GM19372 (cell line): ENCODE measurements at regions not wholly inside any gene's neighbourhood (a gene's known extent, or its start where the extent isn't known, plus 50 kb on each side); places are given as distances from the start of the nearest gene placed in this dataset.
"Not testable (repeated sequence)": the region's sequence is repeated elsewhere in the genome, so short reads cannot be mapped to it uniquely, and the experiment has no call there.

ENCODE experiments used
- ATAC-seq: cut with Tn5 transposase; IDR thresholded peaks from one replicate; pipeline ENCODE4 v1.9.1; 2021; ENCODE audit warnings: mild to moderate bottlenecking, low read depth, moderate library complexity; ENCODE audit not compliant: unreplicated experiment

DNA sequence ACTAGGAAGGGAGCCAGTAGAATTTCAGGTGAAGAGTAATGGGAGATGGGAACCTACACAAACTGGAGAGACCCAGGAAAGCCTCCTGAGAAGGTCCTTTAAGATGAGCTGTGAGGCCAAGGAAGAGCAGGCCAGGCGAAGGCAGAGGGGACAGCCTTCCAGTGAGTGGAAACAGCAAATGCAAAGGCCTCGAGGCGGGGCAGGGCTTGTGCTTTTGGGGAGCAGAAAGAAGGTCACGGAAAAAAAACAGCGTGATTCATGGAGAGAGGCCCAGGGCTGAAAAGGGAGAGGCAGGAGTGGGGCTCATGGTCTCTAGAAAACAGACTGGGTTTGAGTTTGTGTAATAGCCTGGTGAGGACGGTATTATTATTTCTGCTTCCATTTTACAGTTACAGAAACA lies 386.5 kb upstream of the ASIC2 start:
- no peak for ATAC-seq

DNA sequence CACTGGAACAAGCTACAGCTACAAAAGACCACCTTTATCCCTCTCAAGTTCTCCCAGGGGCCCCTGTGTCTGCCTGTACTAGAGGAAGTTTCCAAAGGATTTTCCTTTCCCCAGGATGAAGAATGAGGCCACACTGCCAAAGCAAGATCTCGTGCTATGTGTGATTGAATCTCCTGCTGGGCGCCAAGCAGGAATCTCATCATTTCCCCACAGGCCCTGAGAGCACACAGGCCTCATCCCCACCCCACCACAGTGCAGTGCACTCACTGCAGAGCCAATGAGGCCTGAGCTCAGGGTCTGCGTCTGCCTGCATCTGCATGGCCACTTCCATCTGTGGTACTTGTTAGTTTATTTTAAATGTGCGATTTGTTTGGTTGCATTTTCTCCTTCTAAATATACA lies 387.4 kb upstream of the ASIC2 start:
- no peak for ATAC-seq

DNA sequence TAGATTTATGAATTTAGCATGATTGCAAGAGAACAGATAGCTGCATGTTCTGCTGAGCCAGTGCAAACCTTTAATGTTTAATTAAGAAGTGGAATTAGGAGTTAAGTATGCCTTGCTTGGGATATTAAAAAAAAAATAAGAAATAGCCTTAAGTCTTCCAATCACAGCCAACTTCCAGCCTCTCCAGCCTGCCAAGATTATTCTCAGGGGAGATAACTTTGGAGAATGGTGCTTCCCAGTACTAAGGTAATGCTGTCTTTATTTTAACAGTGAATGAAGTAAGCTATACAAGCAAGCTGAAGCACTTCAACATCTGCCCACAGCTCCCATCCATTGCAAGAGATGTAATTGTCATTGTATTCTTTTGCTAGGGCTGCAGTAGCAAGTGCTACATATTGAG lies 389.5 kb upstream of the ASIC2 start:
- no peak for ATAC-seq

DNA sequence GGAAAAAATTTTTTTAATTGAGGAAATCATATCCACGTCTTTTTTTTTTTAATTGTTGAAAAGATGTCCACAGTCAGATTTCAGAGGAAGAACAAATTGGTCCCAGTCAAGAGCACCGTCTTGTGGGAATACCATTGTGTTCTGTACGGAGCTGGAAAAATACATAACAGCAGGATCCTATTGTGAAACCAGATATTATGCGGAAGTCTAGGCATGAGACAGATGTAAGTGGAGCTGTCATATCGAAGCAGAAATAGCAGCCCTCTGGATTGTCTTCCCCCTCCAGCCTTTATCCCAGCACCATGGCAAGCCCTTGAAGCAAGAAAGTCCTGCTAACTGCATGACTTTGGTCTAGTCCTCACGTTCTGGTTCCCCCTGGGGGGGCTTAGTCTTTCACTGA lies 391.6 kb upstream of the ASIC2 start:
- ATAC-seq = no peak

DNA sequence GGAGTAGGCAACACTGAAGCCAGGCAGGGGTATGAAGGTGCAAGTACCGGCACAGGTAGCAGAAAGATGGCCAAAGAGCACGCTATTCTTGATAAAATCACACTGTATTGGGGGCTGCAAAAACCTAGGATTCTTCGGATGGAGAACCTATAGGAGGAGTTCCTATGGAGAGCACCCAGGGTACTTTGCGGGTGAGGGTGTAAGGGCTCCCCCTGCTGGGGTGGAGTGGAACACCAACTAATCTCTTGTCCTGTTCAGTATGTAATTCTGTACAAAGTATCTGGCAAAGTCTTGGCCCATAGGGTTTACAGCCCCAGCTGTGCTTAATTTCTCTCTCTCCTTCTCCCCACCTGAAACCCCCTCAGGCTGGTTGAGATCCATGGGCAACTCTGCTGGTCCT lies 393.1 kb upstream of the ASIC2 start:
- ATAC-seq = no peak

DNA sequence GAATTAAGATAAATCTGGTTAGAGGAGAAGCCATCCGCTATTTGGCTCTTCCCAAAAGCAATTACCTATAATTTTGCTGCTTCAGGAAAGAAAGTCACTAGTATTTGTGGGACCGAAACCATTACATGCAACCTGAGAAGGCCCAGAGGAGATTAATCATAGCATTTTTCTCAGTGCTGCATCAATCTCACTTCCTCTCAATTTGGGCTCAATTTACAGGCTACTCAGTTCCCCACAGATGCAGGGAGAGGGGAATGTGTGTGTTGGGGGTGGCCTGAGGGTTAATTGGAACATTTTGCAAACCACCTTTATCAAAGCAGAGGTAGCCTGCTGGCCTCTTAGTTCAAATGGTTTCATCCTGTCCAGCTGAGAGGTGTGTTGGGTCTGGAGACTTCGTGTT lies 394.7 kb upstream of the ASIC2 start:
- no peak for ATAC-seq

DNA sequence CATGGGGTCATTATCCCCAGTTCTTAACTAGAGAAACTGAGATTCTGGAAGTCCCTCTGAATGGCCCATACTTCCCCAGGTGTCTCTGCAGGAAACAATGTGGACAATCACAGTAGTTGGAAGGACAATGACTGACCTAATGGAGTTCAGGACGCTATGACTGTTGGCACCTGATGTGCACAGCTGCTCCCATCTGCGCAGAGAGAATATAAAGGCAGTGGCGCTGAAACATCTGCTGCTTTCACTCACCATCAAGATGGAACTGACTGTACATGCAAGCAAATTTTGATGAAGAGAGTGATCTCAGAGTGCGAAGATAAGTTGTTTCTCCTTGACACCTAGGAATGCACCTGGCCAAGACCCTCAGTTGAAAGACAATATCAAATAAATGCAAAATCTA lies 395.7 kb upstream of the ASIC2 start:
- no peak for ATAC-seq

DNA sequence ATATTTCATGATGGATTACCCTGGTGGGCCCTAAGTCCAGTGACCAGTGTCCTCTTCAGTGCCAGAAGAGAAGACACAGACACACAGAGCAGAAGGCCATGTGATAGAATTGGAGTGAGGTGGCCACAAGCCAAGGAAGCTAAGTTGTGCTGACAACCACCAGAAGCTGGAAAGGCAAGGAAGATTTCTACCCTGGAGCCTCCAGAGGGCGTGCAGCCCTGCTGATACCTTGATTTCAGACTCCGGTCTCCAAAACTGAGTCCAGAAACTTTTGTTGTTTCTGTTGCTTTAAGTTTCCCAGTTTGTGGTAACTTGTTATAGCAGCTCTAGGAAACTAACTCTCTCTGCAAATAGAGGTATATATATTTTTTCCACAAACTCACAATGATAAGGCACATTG lies 396.6 kb upstream of the ASIC2 start:
- no peak for ATAC-seq

DNA sequence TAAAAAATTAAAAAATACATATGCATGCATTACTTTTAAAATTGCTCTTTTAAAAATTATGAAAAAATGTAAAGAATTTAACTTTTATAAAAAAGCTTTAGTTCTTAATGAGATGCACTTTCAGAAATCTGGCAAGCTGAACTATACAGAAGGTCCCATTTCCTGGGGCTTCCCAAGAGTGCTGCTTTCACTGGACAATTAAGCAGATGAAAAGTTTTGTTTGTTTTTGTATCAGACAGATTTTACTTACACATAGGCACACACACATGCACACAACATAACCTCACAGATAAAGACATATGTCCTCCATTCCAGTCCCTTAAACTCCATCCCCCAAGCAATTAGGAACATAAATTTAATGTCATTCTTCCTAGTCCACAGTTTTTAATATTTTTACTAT lies 402.3 kb upstream of the ASIC2 start:
- ATAC-seq = no peak

DNA sequence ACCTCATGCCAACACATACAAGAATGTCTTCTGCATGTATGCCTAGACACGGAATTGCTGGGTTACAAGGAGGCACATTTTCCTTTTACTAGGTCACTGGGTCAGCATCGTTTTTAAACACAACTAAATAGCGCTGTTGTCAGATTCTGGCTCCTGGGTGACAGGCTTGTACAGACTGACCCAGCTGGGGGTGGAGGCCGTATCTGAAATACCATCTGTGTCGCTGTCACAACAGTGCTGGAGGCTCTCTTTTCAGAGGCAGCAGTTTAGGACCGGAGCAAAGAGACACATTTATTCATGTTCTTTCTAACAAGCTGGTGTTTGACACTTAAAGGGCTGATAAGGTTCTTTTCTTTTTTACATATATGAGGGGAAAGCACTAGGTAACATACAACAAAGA lies 403.0 kb upstream of the ASIC2 start:
- no peak for ATAC-seq

DNA sequence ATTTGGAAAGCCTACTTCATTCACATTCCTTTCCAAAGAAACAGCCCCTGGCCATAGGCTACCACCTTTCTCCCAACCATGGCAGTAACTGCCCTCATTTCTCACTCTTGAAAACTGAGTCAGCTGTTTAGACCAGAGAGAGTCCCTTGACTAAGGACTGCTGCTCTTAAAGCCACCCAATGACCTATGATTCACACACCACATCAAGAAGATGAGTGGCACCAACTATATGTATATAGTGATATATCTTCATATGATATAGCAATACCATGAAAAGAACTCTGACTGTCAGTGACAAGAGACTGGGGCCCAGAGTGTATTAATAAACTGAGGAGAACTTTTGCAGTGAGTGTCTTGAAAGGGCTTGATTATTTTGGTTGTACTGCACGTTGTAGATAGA lies 404.5 kb upstream of the ASIC2 start:
- ATAC-seq = no peak

DNA sequence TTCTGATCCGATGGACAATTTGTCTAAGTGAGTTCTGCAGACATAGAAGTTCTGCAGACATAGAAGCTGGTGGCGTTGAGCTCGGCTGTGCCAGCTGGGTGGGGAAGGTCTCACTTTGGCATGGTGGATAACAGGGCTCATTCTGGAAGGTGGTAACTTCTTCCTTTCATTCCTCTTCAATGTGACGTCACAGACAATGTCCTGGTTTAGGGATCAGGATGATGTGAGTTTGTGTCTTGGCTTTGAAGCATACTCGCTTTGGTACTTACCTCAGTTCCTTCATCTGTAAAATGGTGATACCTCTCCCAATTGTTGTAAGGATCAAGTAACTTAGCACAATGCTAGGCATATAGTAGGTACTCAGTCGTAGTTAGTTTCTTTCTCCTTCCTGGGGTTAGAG lies 408.8 kb upstream of the ASIC2 start:
- ATAC-seq = no peak

DNA sequence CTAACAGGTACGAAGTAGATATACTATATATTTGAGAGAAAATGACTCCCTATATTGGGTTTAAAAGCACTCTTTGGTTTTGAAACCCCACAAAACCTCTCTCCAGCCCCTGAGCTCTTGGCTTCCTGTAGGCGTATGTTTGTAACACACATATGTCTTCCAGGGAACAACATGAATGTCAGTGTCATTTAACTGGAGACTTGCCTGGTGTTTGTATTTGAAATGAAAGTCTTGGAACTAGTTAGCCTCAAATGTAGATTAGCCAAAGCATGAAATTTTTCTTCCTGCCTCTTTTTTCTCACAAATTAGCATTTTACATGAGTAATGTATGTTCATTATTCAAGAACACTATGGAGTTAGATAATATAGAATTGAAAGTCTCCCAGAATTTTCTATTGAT lies 411.8 kb upstream of the ASIC2 start:
- ATAC-seq = no peak

DNA sequence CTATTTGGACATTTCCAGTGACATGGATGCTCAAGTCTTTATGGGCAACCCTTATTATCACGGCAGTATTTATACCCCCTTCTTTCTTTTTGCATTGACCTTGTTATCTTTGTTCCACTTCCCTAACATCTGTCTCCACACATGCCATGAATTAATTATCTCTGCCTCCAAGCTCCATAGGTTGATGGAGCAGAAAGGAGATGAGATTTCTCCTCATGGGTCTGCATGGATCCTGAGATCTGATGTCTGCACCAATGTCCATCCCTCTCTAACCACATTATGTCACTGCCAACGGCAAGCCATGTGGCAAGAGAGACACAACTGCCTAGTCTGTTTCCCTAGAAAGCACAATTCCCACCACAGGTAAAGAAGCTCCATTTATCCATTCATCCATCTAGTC lies 416.8 kb upstream of the ASIC2 start:
- ATAC-seq = no peak

DNA sequence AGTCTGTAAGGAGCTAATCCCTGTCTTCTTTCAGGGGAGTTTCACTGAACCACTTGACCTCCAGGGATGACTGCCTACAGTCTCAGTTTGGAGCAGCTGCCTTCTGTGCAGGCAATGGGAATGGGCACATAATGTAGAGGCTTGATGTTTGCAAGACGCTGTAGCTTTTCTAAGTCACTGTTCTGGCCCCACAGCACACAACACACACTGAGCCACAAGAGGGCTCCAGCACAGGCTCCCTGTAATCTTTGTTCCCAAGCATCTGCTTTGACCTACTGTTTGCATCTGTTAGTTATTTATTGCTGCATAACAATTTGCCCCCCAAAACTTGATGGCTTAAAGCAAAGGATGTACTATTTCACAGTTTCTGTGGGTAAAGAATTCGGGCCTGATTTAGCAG lies 419.0 kb upstream of the ASIC2 start:
- no peak for ATAC-seq

DNA sequence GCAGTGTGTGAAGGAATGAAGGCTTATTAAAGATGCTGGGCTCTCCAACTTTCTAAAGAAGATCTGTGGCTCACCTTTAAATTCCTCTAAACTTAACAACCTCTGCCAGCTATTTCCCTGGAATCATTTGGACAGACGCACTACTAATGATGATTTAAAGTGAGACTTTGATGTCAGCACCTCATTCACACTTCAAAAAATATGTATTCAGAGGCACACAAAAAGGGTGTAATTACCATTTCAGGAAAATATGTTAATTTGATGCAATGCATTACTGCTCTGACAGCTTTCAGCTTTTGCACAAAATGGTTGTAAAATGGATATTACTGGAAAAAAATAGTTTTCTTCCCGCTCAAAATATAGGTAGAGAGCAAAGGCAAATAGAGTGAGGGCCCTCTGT lies 423.9 kb upstream of the ASIC2 start:
- no peak for ATAC-seq

DNA sequence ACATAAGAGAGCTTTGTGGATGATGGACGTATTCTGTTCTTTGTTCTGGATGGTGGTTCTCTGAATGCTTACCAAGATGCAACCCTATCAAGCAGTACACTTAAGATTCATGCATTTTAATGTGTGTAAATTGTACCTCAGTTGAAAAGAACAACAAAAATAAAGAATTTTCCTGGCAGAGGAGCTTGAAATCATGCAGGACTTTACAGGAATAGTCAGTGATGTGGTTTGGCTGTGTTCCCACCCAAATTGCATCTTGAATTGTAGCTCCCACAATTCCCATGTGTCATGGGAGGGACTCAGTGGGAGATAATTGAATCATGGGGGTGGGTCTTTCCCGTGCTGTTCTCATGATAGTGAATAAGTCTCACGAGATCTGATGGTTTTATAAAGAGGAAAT lies 430.6 kb upstream of the ASIC2 start:
- ATAC-seq = not testable (repeated sequence)

DNA sequence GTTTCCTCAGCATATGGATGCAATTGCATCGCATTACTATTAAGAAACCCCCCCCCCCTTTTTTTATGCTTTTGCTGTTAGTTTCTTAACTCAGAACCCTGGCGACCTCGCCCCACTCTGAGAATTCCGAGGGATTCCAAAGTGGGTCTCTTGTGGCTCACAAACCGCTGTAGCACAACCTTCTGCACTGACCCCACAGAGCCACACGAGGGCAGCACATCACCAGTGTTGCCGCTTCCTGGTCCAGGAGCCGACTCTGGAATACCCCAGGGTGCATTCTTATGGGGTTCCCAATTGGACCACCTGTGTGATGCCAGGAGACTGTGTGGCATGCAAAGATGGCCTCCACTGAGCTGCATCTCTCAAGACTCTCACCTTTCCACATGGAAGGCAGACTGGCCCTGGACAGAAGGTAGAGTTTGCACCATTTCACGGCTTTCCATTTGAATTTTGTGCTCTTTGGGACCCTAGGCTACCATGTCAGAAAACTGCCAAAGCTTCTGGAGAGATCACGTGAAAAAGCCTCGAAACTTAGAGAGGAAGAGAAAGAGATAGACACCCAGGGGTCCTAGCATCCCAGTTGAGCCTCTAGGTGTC lies 432.7 kb upstream of the ASIC2 start:
- no peak for ATAC-seq

DNA sequence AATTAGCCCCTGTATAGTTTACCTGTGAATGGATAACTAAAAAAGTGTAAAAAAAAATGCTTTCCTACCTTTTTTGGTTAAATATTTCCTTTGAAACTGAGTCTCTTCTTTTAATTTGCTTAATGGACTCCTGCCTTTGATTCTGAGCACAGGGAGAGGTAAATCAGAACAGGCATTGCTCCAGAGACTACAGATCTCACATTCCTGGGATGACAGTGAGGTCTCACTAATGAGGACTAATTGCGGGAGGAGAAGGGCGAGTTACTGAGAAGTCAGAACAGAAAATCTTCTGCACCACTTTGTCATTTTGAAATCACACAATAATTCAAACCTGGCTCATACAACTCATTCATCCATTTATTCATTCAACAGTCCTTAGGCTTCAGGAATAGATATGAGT lies 437.0 kb upstream of the ASIC2 start:
- no peak for ATAC-seq

DNA sequence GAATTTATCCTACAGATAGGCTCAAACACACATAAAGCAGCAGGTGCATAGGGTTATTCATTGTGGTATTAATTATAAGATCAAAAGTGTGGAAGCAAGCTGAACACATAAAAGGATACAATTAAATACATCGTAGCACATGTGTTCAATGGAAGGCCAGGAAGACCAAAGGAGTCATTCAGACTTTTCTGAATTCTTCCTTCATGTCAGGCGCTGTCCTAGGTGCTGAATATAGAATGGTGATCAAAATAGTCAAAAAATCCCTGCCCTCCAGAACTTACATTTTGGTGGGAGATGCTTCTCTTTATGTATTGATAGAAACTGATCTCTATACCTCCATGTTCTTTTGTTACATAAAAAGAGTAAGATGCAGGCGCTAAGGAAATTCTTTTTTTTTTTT lies 439.0 kb upstream of the ASIC2 start:
- ATAC-seq = no peak

DNA sequence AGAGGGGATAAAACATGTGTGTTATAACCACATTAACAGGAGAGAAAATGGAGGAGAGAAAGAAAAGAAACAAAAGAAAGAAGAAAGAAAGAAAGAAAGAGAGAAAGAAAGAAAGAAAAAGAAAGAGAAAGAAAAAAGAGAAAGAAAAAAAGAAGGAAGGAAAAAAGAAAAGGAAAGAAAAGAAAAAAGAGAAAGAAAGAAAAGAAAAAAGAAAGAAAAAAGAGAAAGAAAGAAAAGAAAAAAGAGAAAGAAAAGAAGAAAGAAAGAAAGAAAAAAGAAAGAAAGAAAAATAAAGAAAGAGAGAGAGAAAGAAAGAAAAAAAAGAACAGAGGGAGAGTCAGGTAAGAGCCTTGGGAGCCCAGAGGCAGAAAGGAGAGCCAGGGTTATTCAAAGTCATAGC lies 446.6 kb upstream of the ASIC2 start:
- ATAC-seq = no peak

DNA sequence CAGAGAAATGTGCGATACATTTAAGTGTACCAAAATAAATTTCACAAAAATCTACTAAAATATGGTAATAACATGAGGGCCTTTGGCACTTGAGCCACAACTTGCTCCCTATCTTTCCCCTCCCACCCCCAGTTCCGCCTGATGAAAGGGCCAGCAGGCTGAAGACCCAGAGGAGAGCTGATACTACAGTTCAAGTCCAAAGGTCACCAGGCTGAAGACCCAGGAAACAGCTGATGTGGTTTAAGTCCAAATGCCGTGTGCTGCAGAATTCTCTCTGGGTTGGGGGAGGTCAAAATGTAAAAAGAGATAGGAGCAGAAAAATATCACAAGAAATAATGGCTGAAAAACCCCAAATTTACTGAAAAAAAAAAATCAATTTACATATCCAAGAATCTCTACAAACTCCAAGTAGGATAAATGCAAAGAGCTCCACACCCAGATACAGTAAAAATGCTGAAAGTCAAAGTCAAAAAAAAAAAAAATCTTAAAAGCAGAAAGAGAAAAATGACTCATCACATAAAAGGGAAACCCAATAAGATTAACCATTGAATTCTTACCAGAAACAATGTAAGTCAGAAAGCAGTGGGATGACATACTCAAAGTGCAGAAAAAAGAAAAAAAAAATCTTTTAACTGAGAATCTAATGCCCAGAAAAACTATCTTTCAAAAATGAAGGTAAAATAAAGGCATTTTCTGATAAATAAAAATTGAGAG lies 452.1 kb upstream of the ASIC2 start:
- ATAC-seq = no peak

DNA sequence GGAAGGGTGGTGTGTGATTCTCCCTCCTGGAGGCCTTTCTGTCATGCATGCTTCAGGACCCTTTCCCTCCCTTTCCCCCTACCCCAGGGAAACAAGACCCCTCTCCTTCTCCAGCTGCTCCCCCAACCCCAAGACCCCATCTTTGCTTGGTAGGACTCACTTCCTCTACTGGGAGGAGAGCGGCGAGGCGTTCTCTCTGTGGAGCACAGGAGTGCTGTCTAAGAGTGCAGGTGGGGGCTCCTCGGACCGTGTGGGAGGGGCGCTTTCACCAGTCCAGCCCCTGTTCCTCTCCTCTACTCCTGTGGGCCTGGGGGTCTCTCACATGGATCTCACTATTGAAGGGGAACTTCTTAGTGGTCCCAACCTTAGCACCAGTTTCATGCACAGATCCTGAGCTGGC lies 456.1 kb upstream of the ASIC2 start:
- ATAC-seq = no peak
